ENCODE measurements at regions not wholly inside any gene's neighbourhood (a gene's known extent, or its start where the extent isn't known, plus 50 kb on each side); places are given as distances from the start of the nearest gene placed in this dataset.

DNA sequence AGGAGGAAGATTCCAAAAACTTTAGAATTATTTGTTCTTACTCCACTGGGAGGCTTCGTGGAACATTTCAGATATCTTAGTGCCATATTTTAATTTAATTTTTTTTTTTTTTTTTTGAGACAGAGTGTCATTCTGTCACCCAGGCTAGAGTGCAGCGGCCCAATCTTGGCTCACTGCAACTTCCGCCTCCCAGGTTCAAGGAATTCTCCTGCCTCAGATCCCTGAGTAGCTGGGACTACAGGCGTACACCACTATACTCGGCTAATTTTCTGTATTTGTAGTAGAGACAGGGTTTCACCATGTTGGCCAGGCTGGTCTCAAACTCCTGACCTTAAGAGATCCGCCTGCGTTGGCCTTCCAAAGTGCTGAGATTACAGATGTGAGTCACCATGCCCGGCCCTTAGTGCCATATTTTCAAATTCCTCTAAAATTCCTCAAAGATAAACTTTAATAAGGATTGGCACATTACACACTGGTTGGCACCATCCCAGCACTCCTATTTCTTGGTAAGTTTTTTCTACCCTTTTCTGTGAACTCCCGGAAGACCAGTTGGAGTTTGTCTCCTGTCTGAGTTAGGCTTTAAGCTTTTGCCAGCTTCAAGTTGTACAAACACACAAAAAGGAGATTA lies 693.7 kb downstream of the MCTP2 start:
- no peak for DNase-seq

DNA sequence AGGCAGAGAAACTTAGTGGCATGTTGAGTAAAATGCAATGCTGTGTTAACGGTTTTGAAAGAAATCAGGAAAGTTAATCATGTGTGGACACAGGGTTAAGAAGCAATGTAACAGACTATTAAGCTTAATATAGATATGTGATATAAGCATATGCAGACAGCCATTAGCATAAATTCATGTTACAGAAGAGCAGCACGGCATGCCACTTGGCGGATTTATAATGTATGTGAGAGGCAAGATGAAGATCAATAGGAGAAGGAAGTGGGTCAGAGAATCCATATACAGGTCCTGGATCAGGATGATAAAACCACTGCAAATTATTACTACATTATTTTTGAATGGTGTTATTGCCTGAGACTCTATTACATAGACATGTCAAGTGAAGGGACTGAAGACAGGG lies 694.3 kb downstream of the MCTP2 start:
- no peak for DNase-seq

DNA sequence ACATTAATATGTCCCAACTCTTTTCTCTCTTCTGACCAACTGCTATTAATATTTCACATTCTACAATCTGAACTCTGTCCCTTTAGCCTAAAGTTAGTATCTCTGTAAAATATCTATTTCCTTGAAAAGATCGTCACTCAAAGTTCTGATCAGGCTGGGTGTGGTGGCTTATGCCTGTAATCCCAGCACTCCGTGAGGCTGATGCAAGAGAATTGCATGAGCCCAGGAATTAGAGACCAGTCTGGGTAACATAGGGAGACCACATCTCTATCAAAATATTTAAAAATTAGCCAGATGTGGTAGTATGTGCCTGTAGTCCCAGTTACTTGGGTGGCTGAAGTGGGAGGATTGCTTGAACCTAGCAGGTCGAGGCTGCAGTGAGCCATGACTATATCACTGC lies 695.6 kb downstream of the MCTP2 start:
- DNase-seq: no peak

DNA sequence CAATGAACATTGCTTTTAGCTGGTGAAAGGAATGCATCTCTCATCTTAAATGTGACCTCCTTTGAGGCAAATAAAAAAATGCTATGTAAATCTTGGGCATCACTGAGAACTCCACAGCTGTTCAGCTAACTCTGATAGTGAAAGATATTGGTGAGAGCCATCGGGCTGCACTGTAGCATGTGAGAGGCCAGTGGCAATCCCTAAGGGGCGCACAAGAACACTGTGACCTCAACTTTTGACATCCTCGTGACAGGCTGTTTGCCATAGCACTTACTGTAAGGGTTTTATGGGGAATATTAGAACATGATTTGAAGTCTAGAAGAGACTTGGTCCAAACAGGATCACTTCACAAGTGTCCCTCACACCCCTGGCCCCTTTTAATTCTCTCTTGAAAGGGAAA lies 697.9 kb downstream of the MCTP2 start:
- no peak for DNase-seq

DNA sequence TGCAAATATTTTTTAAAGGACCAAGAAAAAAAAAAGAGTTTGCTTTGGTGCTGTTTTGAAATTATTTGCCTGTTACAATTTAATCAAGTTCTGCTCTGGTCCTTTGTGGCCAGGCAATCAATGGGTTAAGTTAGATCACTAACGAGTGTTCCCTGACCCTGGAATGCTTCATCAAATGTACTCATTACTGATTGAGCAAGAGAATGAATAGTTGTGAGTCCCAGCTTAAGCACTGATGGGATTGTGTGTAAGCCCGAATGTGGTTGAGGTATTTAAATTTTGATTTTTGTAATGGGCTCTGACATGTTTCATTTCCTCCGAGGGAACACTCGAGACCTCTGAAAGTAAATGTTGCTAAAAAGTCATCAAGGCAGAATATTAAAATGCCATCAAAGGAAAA lies 699.1 kb downstream of the MCTP2 start:
- no peak for DNase-seq

DNA sequence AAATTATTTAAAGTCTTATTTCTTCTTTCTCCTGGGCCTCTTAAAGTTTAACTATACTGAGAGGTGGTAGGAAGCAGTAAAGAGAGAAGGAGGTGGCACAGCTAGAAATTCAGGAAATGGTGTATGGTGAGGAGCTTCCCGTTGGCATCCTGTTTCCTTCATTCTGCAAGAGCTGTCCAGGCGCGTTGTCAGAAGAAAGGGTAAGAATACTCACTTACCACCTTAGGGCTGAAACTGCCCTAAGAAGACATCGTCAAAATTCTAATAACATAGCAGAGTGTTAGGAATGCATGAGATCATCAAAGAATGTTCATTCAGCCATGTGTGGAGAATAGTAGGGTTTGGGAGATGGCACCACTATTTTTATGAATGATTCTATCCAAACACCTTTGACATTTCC lies 699.6 kb downstream of the MCTP2 start:
- no peak for DNase-seq

DNA sequence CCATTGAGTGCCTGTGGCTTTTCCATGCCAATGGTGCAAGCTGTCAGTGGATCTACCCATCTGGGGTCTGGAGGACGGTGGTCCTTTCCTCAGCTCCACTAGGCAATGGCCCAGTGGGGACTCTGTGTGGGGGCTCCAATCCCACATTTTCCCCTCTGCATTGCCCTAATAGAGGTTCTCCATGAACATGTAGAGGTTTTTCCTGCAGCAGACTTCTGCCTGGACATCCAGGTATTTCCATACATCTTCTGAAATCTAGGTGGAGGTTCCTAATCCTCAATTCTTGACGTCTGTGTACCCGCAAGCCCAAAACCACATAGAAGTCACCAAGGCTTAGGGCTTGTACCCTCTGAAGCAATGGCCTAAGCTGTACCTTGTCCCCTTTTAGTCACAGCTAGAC lies 703.1 kb downstream of the MCTP2 start:
- DNase-seq: no peak

DNA sequence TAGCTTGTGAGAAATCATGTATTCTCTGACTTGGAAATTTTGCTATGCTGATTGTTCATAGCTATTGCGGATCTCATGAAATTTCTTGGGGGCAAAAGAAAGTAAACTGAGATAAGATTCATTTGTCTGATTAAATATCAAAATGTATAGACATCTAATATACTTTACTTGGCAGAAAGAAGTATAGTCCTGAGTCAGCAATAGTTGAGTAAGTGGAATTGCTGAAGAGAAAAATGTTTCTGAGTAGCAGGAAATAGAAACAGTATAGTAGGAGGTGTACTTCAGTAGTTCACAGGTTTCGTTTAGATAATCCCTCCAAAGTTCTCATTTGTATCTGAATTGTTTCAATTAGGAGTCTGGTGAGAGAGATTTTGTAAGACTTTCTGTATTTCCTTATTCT lies 705.9 kb downstream of the MCTP2 start:
- no peak for DNase-seq

DNA sequence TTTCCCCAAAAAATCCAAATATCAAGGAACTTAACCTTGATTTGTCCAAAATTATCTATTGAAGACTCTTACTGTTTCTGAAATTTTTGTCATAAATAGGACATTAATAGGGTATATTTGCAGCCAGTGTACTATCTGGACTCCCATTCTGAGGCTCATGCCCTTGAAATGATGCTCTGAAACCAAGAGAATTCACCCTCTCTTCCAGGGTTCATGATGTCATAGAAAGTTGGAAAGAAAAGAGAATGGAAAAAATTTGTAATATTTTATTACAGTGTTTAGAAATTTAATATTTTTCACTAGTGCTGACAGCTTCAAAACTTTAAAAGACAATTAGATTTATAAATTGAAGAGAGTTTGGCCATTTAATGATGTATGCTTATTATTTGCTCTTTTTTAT lies 712.5 kb downstream of the MCTP2 start:
- no peak for DNase-seq

DNA sequence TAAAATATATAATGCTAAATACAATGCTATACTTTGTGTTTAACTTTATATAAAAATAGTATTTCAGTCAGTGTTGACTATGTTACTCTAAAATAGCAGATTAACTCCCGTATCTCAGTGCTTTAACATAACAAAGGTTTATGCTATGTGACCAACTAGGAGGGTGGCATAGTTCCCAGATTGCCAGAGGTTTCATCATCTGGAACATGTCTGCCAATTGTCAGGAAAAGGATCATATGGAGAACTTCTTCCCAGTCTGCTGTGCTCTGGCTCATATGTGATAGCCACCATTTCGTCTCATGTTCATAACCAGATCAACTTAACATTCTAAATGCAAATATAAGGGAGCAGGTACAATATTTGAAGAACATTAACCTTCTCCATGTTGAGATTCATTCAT lies 720.2 kb downstream of the MCTP2 start:
- no peak for DNase-seq

DNA sequence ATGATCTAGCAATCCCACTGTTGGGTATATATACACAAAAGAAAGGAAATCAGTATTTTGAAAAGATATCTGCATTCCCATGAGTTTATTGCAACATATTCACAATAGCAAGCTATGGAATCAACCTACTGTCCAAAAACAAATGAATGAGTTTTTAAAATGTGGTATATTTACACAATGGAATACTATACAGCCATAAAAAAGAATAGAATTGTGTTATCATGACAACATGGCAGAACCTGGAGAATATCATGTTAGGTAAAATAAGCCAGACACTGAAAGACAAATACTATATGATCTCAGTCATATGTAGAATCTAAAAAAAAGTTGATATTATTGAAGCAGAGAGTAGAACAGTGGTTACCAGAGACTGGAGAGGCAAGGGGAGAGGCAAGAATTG lies 732.6 kb downstream of the MCTP2 start:
- DNase-seq: no peak

DNA sequence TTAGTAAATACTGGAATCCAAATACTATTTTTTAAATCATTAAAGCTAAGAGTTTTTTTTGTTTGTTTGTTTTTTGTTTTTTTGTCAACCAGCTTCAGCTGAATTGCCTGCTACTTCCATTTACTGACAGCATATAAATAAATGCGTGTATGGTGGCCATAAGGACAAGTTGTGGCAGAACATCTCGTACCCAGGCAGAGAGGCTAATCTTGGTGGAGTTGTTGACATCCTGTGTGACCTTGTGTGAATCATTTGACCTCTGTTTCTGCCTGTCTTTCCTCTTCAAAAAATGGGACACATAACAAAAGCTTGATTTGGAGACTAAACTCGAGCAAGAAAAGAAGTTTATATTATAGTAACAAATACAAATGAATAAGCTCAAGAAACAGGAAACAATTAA lies 734.2 kb downstream of the MCTP2 start:
- no peak for DNase-seq

DNA sequence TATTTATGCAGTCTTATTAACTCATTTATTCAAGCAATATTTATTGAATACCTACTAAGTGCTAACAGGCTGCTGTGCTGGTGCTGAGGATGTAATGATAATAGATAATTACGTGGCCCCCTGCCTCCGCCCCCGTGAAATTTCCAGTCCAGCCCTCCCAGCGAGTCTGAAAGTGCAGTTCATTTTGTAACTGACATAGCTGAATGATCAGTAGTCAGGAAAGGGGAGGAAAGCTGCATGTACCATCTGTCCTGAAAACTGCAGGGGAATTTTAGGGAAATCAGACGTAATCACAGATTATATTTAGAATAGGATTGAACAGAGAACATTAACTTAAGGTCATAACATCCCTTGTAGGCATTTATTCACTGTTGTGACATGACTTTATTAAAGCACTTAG lies 736.8 kb downstream of the MCTP2 start:
- no peak for DNase-seq

DNA sequence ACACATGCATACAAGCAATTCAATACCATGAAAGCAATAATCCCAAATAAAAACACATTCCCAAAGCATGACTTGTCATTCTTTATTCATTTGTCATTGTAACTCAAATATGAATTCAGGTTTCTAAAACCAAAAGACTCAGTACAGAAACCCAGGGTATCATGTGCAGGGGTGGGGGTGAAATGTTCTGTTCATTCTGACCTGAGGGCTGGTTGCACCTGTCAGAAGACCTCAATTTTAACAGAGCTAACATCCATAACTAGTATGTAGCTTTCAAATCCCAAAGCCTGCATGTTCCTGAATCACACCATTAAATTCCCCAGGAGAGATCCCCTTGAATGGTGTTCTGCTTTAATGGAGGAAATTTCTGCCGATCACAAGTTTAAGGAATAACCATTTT lies 738.7 kb downstream of the MCTP2 start:
- DNase-seq: no peak

DNA sequence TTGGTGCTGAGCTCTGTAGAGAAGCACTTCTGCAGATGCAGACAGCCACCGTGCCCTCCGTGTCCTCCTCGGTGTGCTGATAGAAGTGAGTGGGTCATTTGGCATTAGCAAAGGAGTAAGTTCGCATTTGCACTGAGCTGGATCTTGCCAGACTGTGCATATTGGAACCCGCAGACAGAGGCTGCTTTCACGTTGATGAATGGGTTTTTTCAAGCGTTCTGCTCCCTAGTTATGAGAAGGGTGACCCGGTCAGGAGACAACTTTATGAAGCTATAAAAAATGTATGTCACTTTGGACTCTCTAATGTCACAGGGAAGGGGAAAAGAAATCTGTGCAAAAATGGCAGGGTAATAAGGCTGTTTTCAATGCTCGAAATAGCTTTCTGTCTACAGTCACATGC lies 739.4 kb downstream of the MCTP2 start:
- no peak for DNase-seq

DNA sequence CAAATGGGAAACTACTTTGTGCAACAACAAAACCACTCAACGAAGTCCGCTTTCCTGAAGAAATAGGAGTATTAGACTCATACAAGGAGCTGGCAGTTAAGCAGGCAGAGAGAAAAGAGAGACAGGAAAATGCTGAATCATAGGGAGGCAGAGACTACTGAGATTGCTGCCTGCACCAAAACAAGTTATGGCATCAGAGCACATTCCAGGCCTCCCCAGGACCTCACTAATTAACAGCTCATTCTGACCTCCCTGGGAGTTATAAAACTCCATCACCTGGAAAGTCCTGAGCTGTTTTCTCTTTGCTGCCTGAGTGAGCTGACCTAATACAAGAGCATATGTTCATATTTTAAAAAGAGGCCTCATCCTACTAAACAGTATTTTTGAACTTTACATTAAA lies 741.0 kb downstream of the MCTP2 start:
- DNase-seq: no peak

DNA sequence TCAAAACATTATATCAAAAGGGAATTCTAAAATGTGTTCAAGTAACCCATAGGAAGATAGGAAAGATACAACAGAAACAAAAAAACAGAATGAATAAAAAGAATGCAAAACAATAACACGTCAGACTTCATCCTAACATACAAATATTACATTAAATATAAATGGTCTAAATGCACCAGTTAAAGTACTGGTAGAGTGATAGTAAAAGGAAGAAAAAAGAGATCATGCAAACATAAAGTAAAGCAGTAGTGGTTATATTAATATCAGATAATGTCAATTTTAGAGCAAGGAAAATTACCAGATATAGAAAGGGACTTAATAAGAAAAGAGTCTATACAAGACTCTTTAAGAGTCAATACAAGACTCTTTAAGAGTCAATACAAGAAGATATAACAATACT lies 755.7 kb downstream of the MCTP2 start:
- no peak for DNase-seq

DNA sequence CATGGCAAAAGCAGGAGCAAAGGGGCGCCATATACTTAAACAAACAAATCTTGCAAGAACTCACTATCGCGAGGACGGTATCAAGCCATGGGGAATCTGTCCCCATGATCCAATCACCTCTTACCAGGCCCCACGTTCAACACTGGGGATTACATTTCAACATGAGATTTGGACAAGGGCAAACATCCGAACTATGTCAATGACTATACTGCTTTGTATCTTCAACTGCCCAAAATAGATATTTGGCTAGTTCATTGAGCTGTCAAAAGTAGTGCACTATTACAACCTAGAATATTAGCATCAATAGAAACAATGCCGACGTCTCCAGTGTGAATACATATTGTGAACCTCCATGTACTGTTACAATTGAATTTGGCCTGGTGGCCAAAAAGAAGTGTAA lies 760.4 kb downstream of the MCTP2 start:
- DNase-seq: no peak

DNA sequence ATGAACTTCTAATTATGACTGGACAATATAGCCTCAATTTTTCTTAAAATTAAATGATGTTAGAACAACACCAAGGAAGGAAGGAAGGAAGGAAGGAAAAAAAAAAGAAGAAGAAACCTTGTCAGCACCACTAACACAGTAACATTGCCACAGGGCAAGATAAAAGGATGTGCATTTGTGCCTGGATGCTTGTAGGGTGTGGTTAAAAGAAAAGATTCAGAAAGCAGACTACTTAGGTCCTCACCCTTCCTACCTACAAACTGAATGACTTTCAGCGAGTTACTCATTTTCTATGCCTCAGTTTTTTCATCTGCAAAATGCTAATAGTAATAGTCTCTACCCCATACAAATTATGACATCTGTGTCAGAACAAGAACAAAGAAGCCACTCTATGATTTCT lies 778.3 kb downstream of the MCTP2 start:
- DNase-seq: no peak

DNA sequence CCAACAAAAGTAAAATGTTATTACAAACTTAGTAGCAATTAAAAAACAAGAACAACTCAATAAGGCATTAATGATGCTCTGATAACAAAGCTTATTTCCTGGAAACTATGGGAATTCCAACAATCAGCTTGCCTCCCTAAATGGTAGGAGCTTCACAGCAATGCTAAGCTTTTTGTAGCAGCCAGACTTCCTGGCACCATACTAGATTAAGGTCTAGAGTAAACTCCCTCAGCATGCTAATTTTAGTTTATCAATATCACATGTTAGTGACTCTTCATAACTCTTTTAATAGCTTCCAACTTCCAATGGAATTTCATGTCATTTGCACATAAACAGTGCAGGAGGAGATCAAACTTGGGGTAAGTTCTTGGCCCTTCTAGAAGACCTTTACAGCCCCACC lies 782.0 kb downstream of the MCTP2 start:
- no peak for DNase-seq

DNA sequence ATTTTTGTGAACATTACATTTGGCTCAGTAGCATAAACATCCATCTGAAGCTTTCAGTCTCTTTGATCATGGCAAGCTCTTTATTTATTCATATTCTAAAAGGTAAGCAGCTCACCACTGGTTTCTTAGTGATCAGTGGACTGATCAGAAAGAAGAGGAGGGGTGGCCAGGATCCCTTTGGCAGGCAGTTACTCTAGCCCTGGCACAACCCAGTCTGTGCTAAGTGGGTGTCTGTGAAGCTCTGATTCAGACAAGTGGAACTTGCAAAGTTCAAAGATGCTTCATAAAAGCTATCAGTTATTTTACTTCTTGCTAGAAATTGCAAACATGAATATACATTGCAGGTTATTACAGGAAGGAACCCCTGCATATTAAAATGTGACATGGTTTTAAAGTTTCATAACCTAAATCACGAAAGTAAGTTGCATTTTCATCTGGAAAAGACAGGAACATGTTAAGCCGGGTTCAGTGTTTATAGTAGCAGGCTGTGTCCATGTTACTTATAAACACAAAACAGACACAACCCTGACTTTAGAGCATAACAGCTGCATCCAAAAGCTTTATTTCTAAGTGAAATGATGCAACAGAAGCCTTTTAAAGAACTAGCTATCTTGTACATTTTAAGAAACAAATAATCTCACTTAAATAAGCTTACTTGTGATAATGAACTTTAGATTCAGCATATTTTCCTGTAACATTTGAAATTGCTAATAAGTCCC lies 785.3 kb downstream of the MCTP2 start:
- no peak for DNase-seq

DNA sequence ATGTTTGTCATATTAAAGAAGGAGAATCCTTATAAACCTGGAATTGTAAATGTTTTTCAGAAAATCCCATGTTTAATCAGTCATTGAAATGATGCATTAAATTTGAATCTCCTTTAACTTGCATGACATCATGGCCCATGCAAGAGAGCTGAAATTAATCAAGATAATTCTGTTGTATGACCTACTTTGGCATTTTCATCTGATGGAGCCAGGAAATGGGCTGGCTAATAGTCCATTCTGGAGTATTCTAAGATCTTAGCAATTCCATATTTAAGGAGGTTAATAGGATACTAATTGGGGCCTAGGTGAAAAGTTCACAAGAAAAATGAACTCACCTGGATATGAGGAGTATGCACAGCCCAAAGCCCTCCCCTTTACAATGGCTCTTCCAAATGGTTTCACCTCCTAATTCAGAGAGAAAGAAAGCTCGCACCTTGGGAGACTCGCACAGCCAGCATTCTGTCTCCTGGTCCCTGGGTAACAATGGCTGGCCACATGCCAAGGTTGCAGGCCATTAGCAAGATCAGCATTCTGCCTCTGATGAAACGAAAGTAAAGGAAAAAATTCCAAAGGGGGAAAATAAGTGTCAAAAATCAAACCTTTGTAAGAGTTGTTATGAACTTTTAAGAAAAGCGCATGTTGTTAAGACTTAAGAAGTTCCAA lies 786.4 kb downstream of the MCTP2 start:
- no peak for DNase-seq

DNA sequence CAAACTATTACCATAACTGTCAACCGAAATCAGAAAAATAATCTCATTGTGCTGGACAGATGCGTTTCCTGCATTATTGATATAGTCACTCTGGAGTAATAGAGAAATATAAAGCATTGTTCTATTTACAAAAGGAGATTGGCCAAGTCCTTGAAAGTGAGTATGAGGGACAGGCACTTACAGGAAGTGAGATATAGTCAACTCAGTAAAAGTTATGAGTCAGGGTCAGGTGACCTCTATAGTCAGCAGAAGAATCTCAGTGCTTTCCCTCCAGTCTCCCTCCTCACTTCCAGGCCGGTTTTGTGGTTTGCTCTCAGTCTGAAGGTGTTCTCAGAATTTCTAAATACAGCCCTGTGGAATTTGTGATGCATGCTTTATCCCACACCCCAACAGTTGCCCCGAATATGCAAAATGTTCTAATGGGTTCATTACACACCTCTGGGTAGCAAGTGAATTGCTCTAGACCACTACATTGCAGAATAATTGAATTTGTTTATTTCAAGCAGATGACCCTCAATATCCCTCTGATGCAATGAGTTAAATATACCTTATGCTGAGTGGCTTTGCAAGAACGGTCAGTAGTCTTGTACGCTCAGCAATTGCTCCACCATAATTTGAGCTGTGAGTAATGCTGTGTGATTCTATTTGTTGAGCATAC lies 787.7 kb downstream of the MCTP2 start:
- no peak for DNase-seq

DNA sequence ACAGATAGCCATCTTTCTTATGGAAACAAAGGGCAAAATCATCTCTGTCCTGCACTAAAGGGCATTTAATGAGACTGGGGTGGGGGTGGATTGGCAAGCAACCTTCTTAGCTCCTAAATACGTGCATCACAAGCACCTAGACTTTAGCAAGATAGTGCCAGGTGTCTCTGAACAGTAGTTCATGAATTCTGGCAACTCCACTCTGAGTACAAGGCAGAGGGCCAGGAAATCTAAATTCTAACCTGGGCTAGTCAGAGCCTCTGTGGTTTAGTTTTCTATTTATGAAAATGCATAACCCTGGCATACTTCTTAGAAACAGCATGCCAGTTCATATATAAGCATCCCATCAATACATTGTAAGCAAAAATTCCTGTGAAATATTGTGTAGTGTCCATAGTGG lies 788.5 kb downstream of the MCTP2 start:
- no peak for DNase-seq
